Epithelial cell of proximal tubule (primary cell): ENCODE measurements at regions not wholly inside any gene's neighbourhood (a gene's known extent, or its start where the extent isn't known, plus 50 kb on each side); places are given as distances from the start of the nearest gene placed in this dataset.

Experiments used
- DNase-seq: peaks from one replicate; pipeline ENCODE4 v3.0.0-alpha.2; 2011; ENCODE audit warnings: low read depth
- H3K4me3 ChIP-seq: 2 replicates; pipeline ENCODE4 v1.5.1; 2011; ENCODE audit warnings: low read depth, mild to moderate bottlenecking, low read length
- TF ChIP-seq, protein P1 (sequence below): conservative IDR thresholded peaks from 2 replicates; pipeline ENCODE4 v1.5.1; 2012; ENCODE audit warnings: low read depth, mild to moderate bottlenecking, low read length

- DNase-seq = no peak
- H3K4me3 ChIP-seq = no peak overlapping the region
- TF ChIP-seq, protein P1, sequence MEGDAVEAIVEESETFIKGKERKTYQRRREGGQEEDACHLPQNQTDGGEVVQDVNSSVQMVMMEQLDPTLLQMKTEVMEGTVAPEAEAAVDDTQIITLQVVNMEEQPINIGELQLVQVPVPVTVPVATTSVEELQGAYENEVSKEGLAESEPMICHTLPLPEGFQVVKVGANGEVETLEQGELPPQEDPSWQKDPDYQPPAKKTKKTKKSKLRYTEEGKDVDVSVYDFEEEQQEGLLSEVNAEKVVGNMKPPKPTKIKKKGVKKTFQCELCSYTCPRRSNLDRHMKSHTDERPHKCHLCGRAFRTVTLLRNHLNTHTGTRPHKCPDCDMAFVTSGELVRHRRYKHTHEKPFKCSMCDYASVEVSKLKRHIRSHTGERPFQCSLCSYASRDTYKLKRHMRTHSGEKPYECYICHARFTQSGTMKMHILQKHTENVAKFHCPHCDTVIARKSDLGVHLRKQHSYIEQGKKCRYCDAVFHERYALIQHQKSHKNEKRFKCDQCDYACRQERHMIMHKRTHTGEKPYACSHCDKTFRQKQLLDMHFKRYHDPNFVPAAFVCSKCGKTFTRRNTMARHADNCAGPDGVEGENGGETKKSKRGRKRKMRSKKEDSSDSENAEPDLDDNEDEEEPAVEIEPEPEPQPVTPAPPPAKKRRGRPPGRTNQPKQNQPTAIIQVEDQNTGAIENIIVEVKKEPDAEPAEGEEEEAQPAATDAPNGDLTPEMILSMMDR = no peak
Measured at GRCh38 chr6:48922837-48923236, 540.2 kb downstream of the MMUT start.

GRCh38 chr6:48919555-48919954, 543.5 kb downstream of the MMUT start:
- no peak overlapping the region for H3K4me3 ChIP-seq
- TF ChIP-seq, protein P1 = no peak
- DNase-seq = no peak

GRCh38 chr6:48917233-48917632, 545.8 kb downstream of the MMUT start:
- TF ChIP-seq, protein P1 = no peak
- no peak overlapping the region for H3K4me3 ChIP-seq
- no peak for DNase-seq

- TF ChIP-seq, protein P1 = no peak
- no peak for DNase-seq
Measured at GRCh38 chr6:48916607-48917006, 546.4 kb downstream of the MMUT start.

GRCh38 chr6:48915591-48915990, 547.5 kb downstream of the MMUT start:
- DNase-seq = no peak
- TF ChIP-seq, protein P1 = no peak
- no peak overlapping the region for H3K4me3 ChIP-seq

More at GRCh38 chr6:48916607-48917006, 546.4 kb downstream of the MMUT start:
- H3K4me3 ChIP-seq = no peak overlapping the region

DNA sequence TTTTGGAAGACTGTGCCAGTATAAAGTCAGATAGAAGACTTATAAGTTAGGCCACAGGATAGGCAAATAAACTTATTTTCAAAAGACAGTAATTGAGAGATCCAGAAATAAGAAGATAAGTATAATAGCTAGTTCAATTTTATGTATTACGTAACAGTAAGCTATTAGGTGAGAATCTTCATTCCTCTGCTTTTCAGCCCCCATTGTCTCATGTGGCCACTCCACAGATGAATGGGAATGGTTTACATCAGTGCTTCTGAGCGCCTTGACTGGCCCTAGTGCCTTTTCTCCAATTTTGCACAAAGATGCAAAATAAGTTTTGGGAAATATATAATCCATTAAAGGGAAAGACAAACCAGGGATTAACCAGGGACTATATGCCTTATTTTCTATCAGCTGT, 550.5 kb downstream of the MMUT start:
- TF ChIP-seq, protein P1 = no peak
- no peak overlapping the region for H3K4me3 ChIP-seq
- no peak for DNase-seq

DNA sequence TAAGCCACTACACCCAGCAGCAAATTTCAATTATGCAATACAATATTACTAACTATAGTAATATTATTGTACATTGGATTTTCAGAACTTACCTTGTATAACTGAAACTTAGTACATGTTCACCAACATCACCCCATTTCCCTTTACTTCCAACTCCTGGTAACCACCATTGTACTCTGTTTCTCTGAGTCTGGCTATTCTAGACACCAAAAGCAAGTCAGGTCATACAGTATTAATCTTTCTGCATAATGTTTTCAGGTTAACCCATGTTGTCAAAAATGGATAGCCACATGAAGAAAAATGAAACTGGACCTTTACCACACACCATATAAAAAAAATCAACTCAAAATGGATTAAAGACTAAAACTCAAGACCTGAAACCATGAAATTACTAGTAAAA, 558.2 kb downstream of the MMUT start:
- no peak overlapping the region for H3K4me3 ChIP-seq
- DNase-seq = no peak
- TF ChIP-seq, protein P1 = no peak
